SK-N-SH (cell line): ENCODE measurements at regions not wholly inside any gene's neighbourhood (a gene's known extent, or its start where the extent isn't known, plus 50 kb on each side); places are given as distances from the start of the nearest gene placed in this dataset.

Experiments used
- CTCF ChIA-PET: fragments of 300-600, 350-600 bp; formaldehyde crosslinking; extraction: SDS; loops from one replicate; lab custom pipeline; 2021; lab: Yijun Ruan, JAX
- POLR2A ChIA-PET: fragments of 350-600 bp; sonication (Branson Sonifier 250); formaldehyde crosslinking; extraction: SDS; loops from one replicate; lab custom pipeline; 2020; ENCODE audit warnings: antibody characterized with exemption, inconsistent platforms; lab: Yijun Ruan, JAX
- DNase-seq: peaks from one replicate; pipeline ENCODE4 v3.0.0; 2012
- H2AFZ ChIP-seq: fragments of 200-600 bp; sonication (generic); 2 replicates; pipeline ENCODE4 v1.8.1; 2016; ENCODE audit warnings: antibody characterized with exemption, mild to moderate bottlenecking, low read depth
- H3F3A ChIP-seq: fragments of 200-600 bp; sonication (generic); replicated peaks from 2 replicates; pipeline ENCODE3; 2016; ENCODE audit warnings: antibody characterized with exemption, mild to moderate bottlenecking; ENCODE audit not compliant: insufficient read depth
- H3K27ac ChIP-seq, 2 experiments: fragments of 200-500 bp in 1 of 2; fragments of 200-600 bp in 1 of 2; sonication (Bioruptor generic) in 1 of 2; sonication (generic), shearing (Covaris generic) in 1 of 2; 2 replicates each; pipeline versions ENCODE4 v1.5.1 to v1.6.1; 2014 to 2016; ENCODE audit warnings: low read depth in 2 of 2, inconsistent platforms in 1 of 2, low read length in 1 of 2, mild to moderate bottlenecking in 1 of 2, mixed read lengths in 1 of 2
- H3K27me3 ChIP-seq: fragments of 200-600 bp; sonication (generic), shearing (Covaris generic); 2 replicates; pipeline ENCODE4 v1.6.1; 2016; ENCODE audit warnings: mixed run types; ENCODE audit not compliant: insufficient read depth
- H3K36me3 ChIP-seq, 2 experiments: fragments of 200-500 bp in 1 of 2; fragments of 200-600 bp in 1 of 2; sonication (Bioruptor generic) in 1 of 2; sonication (generic) in 1 of 2; replicated peaks in 1 of 2; 2 replicates each; pipeline versions ENCODE3 to v1.5.1; 2014 to 2016; ENCODE audit warnings: low read length in 1 of 2, mild to moderate bottlenecking in 1 of 2; ENCODE audit not compliant: insufficient read depth in 2 of 2, control insufficient read depth in 1 of 2
- H3K4me1 ChIP-seq, 2 experiments: fragments of 200-500 bp in 1 of 2; fragments of 200-600 bp in 1 of 2; sonication (Bioruptor generic) in 1 of 2; sonication (generic), shearing (Covaris generic) in 1 of 2; 2 replicates each; pipeline versions ENCODE4 v1.5.1 to v1.6.1; 2014 to 2016; ENCODE audit warnings: low read depth in 1 of 2, low read length in 1 of 2, mixed run types in 1 of 2; ENCODE audit not compliant: insufficient read depth in 2 of 2, control insufficient read depth in 1 of 2
- H3K4me2 ChIP-seq: fragments of 200-600 bp; sonication (generic), shearing (Covaris generic); 2 replicates; pipeline ENCODE4 v1.6.1; 2017; ENCODE audit warnings: mixed run types
- H3K4me3 ChIP-seq, 2 experiments: fragments of 200-500 bp in 1 of 2; fragments of 200-600 bp in 1 of 2; sonication (Bioruptor generic) in 1 of 2; sonication (generic), shearing (Covaris generic) in 1 of 2; 2 replicates each; pipeline versions ENCODE4 v1.5.1 to v1.8.1; 2014 to 2016; ENCODE audit warnings: low read depth in 2 of 2, inconsistent platforms in 1 of 2, low read length in 1 of 2, mild to moderate bottlenecking in 1 of 2, mixed read lengths in 1 of 2, moderate library complexity in 1 of 2
- H3K79me2 ChIP-seq: fragments of 200-600 bp; sonication (generic); 2 replicates; pipeline ENCODE4 v1.8.1; 2017; ENCODE audit warnings: mild to moderate bottlenecking; ENCODE audit not compliant: insufficient read depth
- H3K9ac ChIP-seq: fragments of 200-600 bp; sonication (generic); 2 replicates; pipeline ENCODE4 v1.6.1; 2017; ENCODE audit warnings: mixed run types
- H3K9me2 ChIP-seq: fragments of 200-600 bp; sonication (generic); 2 replicates; pipeline ENCODE4 v1.6.1; 2017; ENCODE audit warnings: mixed run types
- H3K9me3 ChIP-seq: fragments of 200-600 bp; sonication (generic); 2 replicates; pipeline ENCODE4 v1.6.1; 2017; ENCODE audit warnings: mixed run types, mild to moderate bottlenecking, moderate library complexity
- H4K20me1 ChIP-seq: fragments of 200-600 bp; sonication (generic); 2 replicates; pipeline ENCODE4 v1.6.1; 2017; ENCODE audit warnings: mild to moderate bottlenecking, mixed run types; ENCODE audit not compliant: insufficient read depth
- CHD2 ChIP-seq: fragments of 150-350 bp; IDR thresholded peaks from 2 replicates; pipeline ENCODE4 v1.6.1; 2018; ENCODE audit warnings: low read length; ENCODE audit not compliant: partially characterized antibody
- CTCF ChIP-seq: fragments of 200-600 bp; sonication (generic); IDR thresholded peaks from 2 replicates; pipeline ENCODE4 v1.6.1; 2017; ENCODE audit warnings: antibody characterized with exemption, mild to moderate bottlenecking, moderate library complexity
- ELF1 ChIP-seq: IDR thresholded peaks from 2 replicates; pipeline ENCODE4 v1.4.0; 2012
- EZH2phosphoT487 ChIP-seq: fragments of 200-600 bp; sonication (generic); IDR thresholded peaks from 2 replicates; pipeline ENCODE4 v1.6.1; 2017; ENCODE audit warnings: low read depth, mixed run types, mild to moderate bottlenecking, antibody characterized with exemption, moderate library complexity, borderline replicate concordance
- IRF3 ChIP-seq: fragments of 150-350 bp; IDR thresholded peaks from 2 replicates; pipeline ENCODE4 v1.6.1; 2016; ENCODE audit warnings: mild to moderate bottlenecking, low read depth, low read length
- MAX ChIP-seq: IDR thresholded peaks from 2 replicates; pipeline ENCODE4 v1.4.0; 2012; ENCODE audit warnings: low read depth
- MEF2A ChIP-seq: IDR thresholded peaks from 2 replicates; pipeline ENCODE4 v1.4.0; 2012; ENCODE audit warnings: low read depth, borderline replicate concordance
- NRF1 ChIP-seq: IDR thresholded peaks from 2 replicates; pipeline ENCODE4 v1.6.1; 2012; ENCODE audit warnings: low read depth, mild to moderate bottlenecking, low read length
- PBX3 ChIP-seq: IDR thresholded peaks from 2 replicates; pipeline ENCODE4; 2012
- POLR2AphosphoS5 ChIP-seq: IDR thresholded peaks from 2 replicates; pipeline ENCODE4 v1.6.1; 2012; ENCODE audit warnings: low read depth, low read length
- RFX5 ChIP-seq: IDR thresholded peaks from 2 replicates; pipeline ENCODE4 v1.6.1; 2012; ENCODE audit warnings: mild to moderate bottlenecking, improper control_type of control experiment, low read length
- RXRA ChIP-seq: IDR thresholded peaks from 2 replicates; pipeline ENCODE4 v1.4.0; 2012; ENCODE audit warnings: low read depth, mild to moderate bottlenecking, borderline replicate concordance
- SIN3A ChIP-seq: IDR thresholded peaks from 2 replicates; pipeline ENCODE4 v1.6.1; 2012; ENCODE audit warnings: low read depth, mild to moderate bottlenecking, low read length, moderate library complexity, borderline replicate concordance
- TAF1 ChIP-seq: IDR thresholded peaks from 2 replicates; pipeline ENCODE4 v1.6.1; 2012; ENCODE audit warnings: low read depth, mild to moderate bottlenecking, low read length, moderate library complexity, borderline replicate concordance
- TCF12 ChIP-seq: IDR thresholded peaks from 2 replicates; pipeline ENCODE4 v1.4.0; 2012
- USF1 ChIP-seq: IDR thresholded peaks from 2 replicates; pipeline ENCODE4 v1.4.0; 2012; ENCODE audit warnings: low read depth, borderline replicate concordance
- USF2 ChIP-seq: fragments of 150-350 bp; IDR thresholded peaks from 2 replicates; pipeline ENCODE4 v1.6.1; 2017; ENCODE audit warnings: antibody characterized with exemption, low read length, low read depth, borderline replicate concordance
- ZBTB33 ChIP-seq: IDR thresholded peaks from 2 replicates; pipeline ENCODE4 v1.4.0; 2012; ENCODE audit warnings: low read depth, borderline replicate concordance
- WGBS: methylation state at CpG from one replicate; pipeline ENCODE4 v1.1.6; 2017; ENCODE audit warnings: low lambda C conversion rate; 5-methylcytosine and 5-hydroxymethylcytosine counted together

- H3K27ac ChIP-seq, result no peak overlapping the region
- H3F3A ChIP-seq, result no peaks in the 10 kb centered on the region
- no peaks in the 10 kb centered on the region for H3K27me3 ChIP-seq
- H3K4me2 ChIP-seq, result no peak overlapping the region
- no peak overlapping the region for H2AFZ ChIP-seq
- ChIA-PET POLR2A (no interaction called here), CTCF (no interaction called here)
- no peaks in the 10 kb centered on the region for H3K36me3 ChIP-seq
- 0% methylated on average over 3 of the region's 3 CpGs for WGBS
- H3K9me2 ChIP-seq, result no peaks in the 10 kb centered on the region
- H3K79me2 ChIP-seq, result no peaks in the 10 kb centered on the region
- DNase-seq, result no peak
- H3K9me3 ChIP-seq, result no peaks in the 10 kb centered on the region
- H3K4me1 ChIP-seq, result no peaks in the 10 kb centered on the region
- no peak overlapping the region for H3K4me3 ChIP-seq
- no peak overlapping the region for H3K9ac ChIP-seq
- TF ChIP-seq ZBTB33 (no peak), RXRA (no peak), TAF1 (no peak), TCF12 (no peak), USF1 (no peak), CTCF (no peak), ELF1 (no peak), PBX3 (no peak), CHD2 (no peak), USF2 (no peak), POLR2AphosphoS5 (no peak)
- no peaks in the 10 kb centered on the region for H4K20me1 ChIP-seq
These were observed 1804.9 kb upstream of the LRRTM1 start for GRCh38 chr2:82109418-82109817.

GRCh38 chr2:82098617-82099016 lies 1794.1 kb upstream of the LRRTM1 start:
- CTCF ChIA-PET, result interaction anchor here (0.9 kb wide), 1 partner anchor 14 kb away, joined by 4 read pairs; no protein-coding TSS in a partner anchor
- H3F3A ChIP-seq, result no peaks in the 10 kb centered on the region
- no peaks in the 10 kb centered on the region for H3K4me1 ChIP-seq
- H3K4me2 ChIP-seq, result no peak overlapping the region
- no peak overlapping the region for H2AFZ ChIP-seq
- POLR2A ChIA-PET, result no interaction called here
- no peaks in the 10 kb centered on the region for H3K27me3 ChIP-seq
- H3K36me3 ChIP-seq, result no peaks in the 10 kb centered on the region
- H4K20me1 ChIP-seq, result no peaks in the 10 kb centered on the region
- no peak for DNase-seq
- no peaks in the 10 kb centered on the region for H3K9me3 ChIP-seq
- no peak overlapping the region for H3K4me3 ChIP-seq
- H3K79me2 ChIP-seq, result no peaks in the 10 kb centered on the region
- no peak overlapping the region for H3K27ac ChIP-seq
- no peaks in the 10 kb centered on the region for H3K9me2 ChIP-seq
- 0% methylated on average over 1 of the region's 1 CpG for WGBS
- no peak overlapping the region for H3K9ac ChIP-seq
- TF ChIP-seq EZH2phosphoT487 (no peak), MAX (no peak), NRF1 (no peak), MEF2A (no peak), CTCF (no peak), RFX5 (no peak), SIN3A (no peak), IRF3 (no peak)
